NCI-H460 (cell line): ENCODE measurements at regions not wholly inside any gene's neighbourhood (a gene's known extent, or its start where the extent isn't known, plus 50 kb on each side); places are given as distances from the start of the nearest gene placed in this dataset.
"Not testable (repeated sequence)": the region's sequence is repeated elsewhere in the genome, so short reads cannot be mapped to it uniquely, and the experiment has no call there.

Experiments
- DNase-seq: peaks from one replicate; pipeline ENCODE4 v3.0.0-alpha.2; 2016; ENCODE audit warnings: low read depth; ENCODE audit errors: extremely low read depth

- DNase-seq: no peak
These were observed 320.9 kb upstream of the TCF4 start for GRCh38 chr18:55908901-55909366.

GRCh38 chr18:55907453-55908175, 319.6 kb upstream of the TCF4 start:
- DNase-seq: no peak

DNA sequence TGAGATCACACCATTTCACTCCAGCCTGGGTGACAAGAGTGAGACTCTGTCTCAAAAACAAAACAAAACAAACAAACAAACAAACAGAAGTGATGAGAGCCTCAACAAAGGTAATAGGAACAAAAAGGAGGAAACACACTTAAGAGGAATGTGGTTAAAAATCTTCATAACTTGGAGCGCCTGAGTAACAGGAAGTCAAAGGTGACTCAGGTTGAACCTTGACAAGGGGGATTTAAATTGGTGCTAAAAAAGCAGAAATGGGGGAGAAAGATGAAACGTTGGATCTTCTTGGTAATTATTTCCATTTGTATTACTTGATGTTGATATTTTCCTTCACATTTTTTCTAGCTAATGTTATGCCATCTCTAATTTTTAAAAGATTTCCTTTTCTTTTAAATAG, 318.5 kb upstream of the TCF4 start:
- DNase-seq: no peak

DNA sequence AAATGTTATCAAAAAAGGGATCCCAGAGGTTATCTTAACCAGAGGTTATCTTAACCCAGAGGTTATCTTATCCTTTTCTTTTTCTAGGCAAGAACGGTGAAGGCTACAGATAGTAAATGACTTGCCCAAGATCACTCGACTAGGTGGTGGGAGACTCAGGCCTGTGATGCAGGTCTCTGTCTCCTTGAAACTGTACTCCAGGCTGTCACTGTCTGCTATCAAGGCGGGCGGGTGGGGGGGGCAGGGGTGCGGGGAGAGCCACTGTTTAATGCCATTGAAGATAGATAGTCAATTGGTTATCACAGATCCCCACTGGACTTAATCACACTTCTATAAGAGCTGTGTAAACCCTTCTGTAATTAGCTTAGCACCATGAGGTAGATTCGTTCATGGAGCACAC, 315.9 kb upstream of the TCF4 start:
- no peak for DNase-seq

DNA sequence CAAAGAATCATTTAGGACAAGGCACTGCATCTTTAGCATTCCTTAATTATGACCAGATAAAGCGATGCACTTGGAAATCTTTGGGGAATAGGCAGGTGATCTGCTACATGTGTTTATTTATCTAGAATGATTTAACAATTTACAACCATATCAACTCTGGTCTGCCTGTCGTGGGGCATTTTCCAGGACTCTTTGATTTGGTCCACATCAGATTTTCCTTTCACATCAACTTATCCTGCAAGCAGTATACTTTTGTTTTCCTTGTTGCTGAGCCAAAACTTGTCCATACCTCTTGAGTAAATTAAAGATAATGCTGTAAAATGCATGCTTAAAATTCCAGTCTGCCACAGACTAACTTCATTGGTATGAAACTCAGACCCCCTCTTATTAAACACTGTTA, 312.4 kb upstream of the TCF4 start:
- DNase-seq: no peak

- DNase-seq: no peak
These were observed 309.2 kb upstream of the TCF4 start for GRCh38 chr18:55897091-55897689.

GRCh38 chr18:55893948-55894347, 306.0 kb upstream of the TCF4 start:
- DNase-seq: no peak

GRCh38 chr18:55892862-55893813, 305.1 kb upstream of the TCF4 start:
- DNase-seq: not testable (repeated sequence)

DNA sequence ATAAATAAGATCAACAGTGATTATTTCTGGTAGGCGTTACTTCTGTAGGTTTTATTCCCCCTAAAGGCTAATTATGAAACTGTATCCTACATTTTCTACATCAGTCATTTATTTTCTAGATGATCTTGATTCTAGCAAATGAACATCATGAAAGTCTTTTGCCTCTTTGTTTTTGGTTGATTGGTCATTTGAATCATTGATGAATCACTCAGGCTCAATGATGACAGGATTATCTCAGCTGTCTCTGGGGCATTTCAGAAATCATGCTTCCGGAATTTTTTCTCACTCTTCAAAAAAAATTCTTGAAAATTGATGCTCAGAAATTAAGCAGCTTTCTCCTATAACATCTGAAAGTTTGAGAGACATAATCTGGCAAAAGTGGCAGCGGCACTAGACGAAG, 298.9 kb upstream of the TCF4 start:
- DNase-seq: no peak

- DNase-seq: no peak
These were observed 296.5 kb upstream of the TCF4 start for GRCh38 chr18:55884498-55884897.

- no peak for DNase-seq
These were observed 292.6 kb upstream of the TCF4 start for GRCh38 chr18:55880617-55881016.

DNA sequence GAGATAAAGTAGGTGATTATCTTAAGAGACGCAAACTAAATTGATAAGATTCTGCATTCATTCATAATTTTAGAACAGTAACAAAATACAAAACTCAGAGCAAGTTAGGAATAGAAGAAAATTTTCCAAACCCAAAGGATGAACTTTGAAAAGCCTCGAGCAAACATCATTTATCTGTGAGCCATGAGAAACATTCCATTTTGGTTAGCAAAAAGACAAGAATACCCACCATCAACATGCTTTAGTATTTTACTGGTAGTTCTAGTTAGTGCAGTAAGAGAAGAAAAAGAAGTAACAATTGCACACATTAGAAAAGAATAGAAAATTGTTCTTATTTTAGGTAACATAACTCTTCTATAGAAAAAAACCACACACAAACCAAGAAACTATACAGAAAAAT, 291.3 kb upstream of the TCF4 start:
- no peak for DNase-seq

DNA sequence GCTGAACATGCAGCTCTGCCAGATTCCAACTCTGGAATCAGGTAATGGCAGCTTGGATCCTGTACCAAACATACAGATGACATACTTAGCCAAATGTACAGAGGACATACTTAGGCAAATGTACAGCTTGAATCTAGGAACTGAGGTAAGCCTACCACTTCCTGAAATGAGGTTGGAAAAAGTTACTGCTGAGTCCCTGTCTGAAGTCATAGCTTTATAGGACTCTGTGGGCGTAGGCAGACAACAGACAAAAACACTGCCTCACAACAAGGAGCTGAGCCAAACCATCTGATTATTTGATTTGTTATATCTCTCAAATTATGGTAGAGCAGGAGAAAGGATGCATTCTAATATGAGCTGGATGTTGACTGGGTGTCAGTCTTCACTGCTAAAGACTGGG, 290.2 kb upstream of the TCF4 start:
- no peak for DNase-seq

DNA sequence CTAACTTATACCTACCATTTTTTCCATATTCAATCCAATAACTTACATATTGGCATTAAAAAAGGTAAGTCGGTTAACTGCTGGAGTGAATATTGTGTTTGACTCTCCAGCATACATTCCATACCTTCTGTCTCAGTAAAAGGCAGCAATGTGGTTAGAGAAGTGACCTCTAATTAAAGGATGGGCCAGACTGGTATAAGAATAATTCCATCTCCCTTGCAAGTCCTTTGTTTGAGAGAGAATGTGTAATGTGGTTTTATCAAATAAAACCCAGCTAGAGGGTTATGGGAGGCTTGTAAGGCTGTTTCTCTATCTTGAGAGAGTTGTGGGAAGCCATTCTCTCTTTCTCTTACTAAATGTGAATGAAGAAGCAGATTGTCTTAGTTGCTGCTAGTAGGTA, 289.3 kb upstream of the TCF4 start:
- no peak for DNase-seq

GRCh38 chr18:55876254-55876653, 288.3 kb upstream of the TCF4 start:
- DNase-seq: no peak

GRCh38 chr18:55875371-55875901, 287.4 kb upstream of the TCF4 start:
- DNase-seq: no peak

- no peak for DNase-seq
These were observed 281.8 kb upstream of the TCF4 start for GRCh38 chr18:55869556-55870501.

GRCh38 chr18:55868909-55869308, 280.9 kb upstream of the TCF4 start:
- DNase-seq: no peak

- no peak for DNase-seq
These were observed 278.9 kb upstream of the TCF4 start for GRCh38 chr18:55866886-55867285.

DNA sequence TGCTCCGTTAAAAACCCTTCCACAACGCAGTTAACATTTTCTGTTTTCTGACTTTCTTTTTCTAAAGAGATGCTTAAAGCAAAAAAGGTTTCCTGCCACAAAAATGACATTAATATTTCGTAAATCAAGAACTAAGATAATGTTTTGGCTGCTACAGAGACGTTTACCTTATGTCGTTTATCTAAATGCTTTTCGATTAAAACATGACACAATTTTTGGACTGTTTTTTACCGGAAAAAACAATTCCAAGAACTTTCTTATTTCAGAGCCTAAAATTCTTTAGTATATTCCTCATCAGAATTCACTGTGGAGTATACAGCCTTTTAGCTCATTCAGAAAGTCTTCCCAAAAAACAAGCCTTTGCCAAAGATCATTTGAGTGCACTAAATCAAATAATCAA, 278.0 kb upstream of the TCF4 start:
- no peak for DNase-seq
